GM19043 (cell line): ENCODE measurements at regions not wholly inside any gene's neighbourhood (a gene's known extent, or its start where the extent isn't known, plus 50 kb on each side); places are given as distances from the start of the nearest gene placed in this dataset.

ENCODE experiments used
- ATAC-seq: cut with Tn5 transposase; IDR thresholded peaks from one replicate; pipeline ENCODE4 v1.9.1; 2021; ENCODE audit warnings: low read depth; ENCODE audit not compliant: unreplicated experiment

- no peak for ATAC-seq
Measured at GRCh38 chr10:31261511-31262311, 57.3 kb upstream of the ZEB1 start.

- ATAC-seq, result no peak
Measured at GRCh38 chr10:31262672-31263071, 56.3 kb upstream of the ZEB1 start.

GRCh38 chr10:31263903-31264302 lies 55.1 kb upstream of the ZEB1 start:
- no peak for ATAC-seq

- no peak for ATAC-seq
Measured at GRCh38 chr10:31268444-31269303, 50.3 kb upstream of the ZEB1 start.
